ENCODE measurements at regions not wholly inside any gene's neighbourhood (a gene's known extent, or its start where the extent isn't known, plus 50 kb on each side); places are given as distances from the start of the nearest gene placed in this dataset.

- TF ChIP-seq EZH2 (IDR thresholded peaks at IDR 0.05) (no peak), FOXP2 (optimal IDR thresholded peaks at IDR 0.05; ENCODE audit: control extremely low read depth, extremely low read length, insufficient read depth) (no peak)
Measured at GRCh38 chrX:13955975-13956374, 73.7 kb downstream of the GEMIN8 start.
